ENCODE measurements at regions not wholly inside any gene's neighbourhood (a gene's known extent, or its start where the extent isn't known, plus 50 kb on each side); places are given as distances from the start of the nearest gene placed in this dataset.

GRCh38 chr13:63542770-63543169, 2127.1 kb upstream of the PCDH20 start:
- no peak for DNase-seq
- TF ChIP-seq CTCF (IDR thresholded peaks at IDR 0.05), result no peak
- TF ChIP-seq EP300 (IDR thresholded peaks at IDR 0.05), result no peak
- no peak for TF ChIP-seq POLR2A (IDR thresholded peaks at IDR 0.05)
- no peaks in the 10 kb centered on the region for H3K4me1 ChIP-seq (ENCODE audit: insufficient read depth)
- no peak overlapping the region for H3K4me3 ChIP-seq
- no peaks in the 10 kb centered on the region for H3K9me3 ChIP-seq
- intact Hi-C loops (cut with DNase I), result no loop called here
- no peaks in the 10 kb centered on the region for H3K27me3 ChIP-seq
- no peak overlapping the region for H3K27ac ChIP-seq
- 73 to 76% (median 75%) methylated on average over 1 of the region's 1 CpG for WGBS, 3 donors
- no peaks in the 10 kb centered on the region for H3K36me3 ChIP-seq

- intact Hi-C loops (cut with DNase I), result no loop called here
- H3K27me3 ChIP-seq, result no peaks in the 10 kb centered on the region
- H3K9me3 ChIP-seq, result no peaks in the 10 kb centered on the region
- no peak for DNase-seq
- no peak overlapping the region for H3K27ac ChIP-seq
- H3K4me1 ChIP-seq (ENCODE audit: insufficient read depth), result no peaks in the 10 kb centered on the region
- no peak overlapping the region for H3K4me3 ChIP-seq
- H3K36me3 ChIP-seq, result no peaks in the 10 kb centered on the region
- 49 to 55% (median 50%) methylated on average over 6 of the region's 6 CpGs for WGBS, 3 donors
- TF ChIP-seq CTCF (IDR thresholded peaks at IDR 0.05), result no peak
- no peak for TF ChIP-seq POLR2A (IDR thresholded peaks at IDR 0.05)
- no peak for TF ChIP-seq EP300 (IDR thresholded peaks at IDR 0.05)
Observed at GRCh38 chr13:63541336-63541735, 2125.7 kb upstream of the PCDH20 start.

- Histone ChIP-seq H3K36me3 (no peaks in the 10 kb centered on the region), H3K27me3 (no peaks in the 10 kb centered on the region), H3K9me3 (no peaks in the 10 kb centered on the region), H3K27ac (no peak overlapping the region), H3K4me3 (no peak overlapping the region), H3K4me1 (ENCODE audit: insufficient read depth) (no peaks in the 10 kb centered on the region)
- DNase-seq, result no peak
- WGBS, 3 donors, result 51 to 66% (median 54%) methylated on average over 1 of the region's 1 CpG
- intact Hi-C loops (cut with DNase I), result no loop called here
- TF ChIP-seq POLR2A (IDR thresholded peaks at IDR 0.05), result no peak
- no peak for TF ChIP-seq EP300 (IDR thresholded peaks at IDR 0.05)
- TF ChIP-seq CTCF (IDR thresholded peaks at IDR 0.05), result no peak
Observed at GRCh38 chr13:63540061-63540460, 2124.4 kb upstream of the PCDH20 start.

- Histone ChIP-seq H3K27me3 (no peaks in the 10 kb centered on the region), H3K36me3 (no peaks in the 10 kb centered on the region), H3K27ac (no peak overlapping the region), H3K4me1 (ENCODE audit: insufficient read depth) (no peaks in the 10 kb centered on the region), H3K4me3 (no peak overlapping the region), H3K9me3 (no peaks in the 10 kb centered on the region)
- 72 to 75% (median 74%) methylated on average over 9 of the region's 9 CpGs for WGBS, 3 donors
- intact Hi-C loops (cut with DNase I), result no loop called here
- TF ChIP-seq POLR2A (IDR thresholded peaks at IDR 0.05), result no peak
- no peak for TF ChIP-seq EP300 (IDR thresholded peaks at IDR 0.05)
- no peak for TF ChIP-seq CTCF (IDR thresholded peaks at IDR 0.05)
- DNase-seq, result no peak
Observed at GRCh38 chr13:63517371-63517770, 2101.7 kb upstream of the PCDH20 start.

GRCh38 chr13:63516124-63516523, 2100.5 kb upstream of the PCDH20 start:
- WGBS, 3 donors, result 67 to 76% (median 70%) methylated on average over 1 of the region's 1 CpG
- Histone ChIP-seq H3K4me3 (no peak overlapping the region), H3K4me1 (ENCODE audit: insufficient read depth) (no peaks in the 10 kb centered on the region), H3K27ac (no peak overlapping the region), H3K27me3 (no peaks in the 10 kb centered on the region), H3K36me3 (no peaks in the 10 kb centered on the region), H3K9me3 (no peaks in the 10 kb centered on the region)
- intact Hi-C loops (cut with DNase I), result no loop called here
- DNase-seq, result no peak
- TF ChIP-seq EP300 (IDR thresholded peaks at IDR 0.05), result no peak

Data from ovary (tissue), 7 donors.